WERI-Rb-1 (cell line): ENCODE measurements at regions not wholly inside any gene's neighbourhood (a gene's known extent, or its start where the extent isn't known, plus 50 kb on each side); places are given as distances from the start of the nearest gene placed in this dataset.

Experiments
- DNase-seq: peaks from one replicate; pipeline ENCODE4 v3.0.0-alpha.2; 2020
- H3K27ac ChIP-seq: fragments of 250-450 bp; sonication (Bioruptor Pico); 2 replicates; pipeline ENCODE4 v1.5.1; 2020; ENCODE audit warnings: mild to moderate bottlenecking, moderate library complexity
- H3K27me3 ChIP-seq: fragments of 250-450 bp; sonication (Bioruptor Pico); 2 replicates; pipeline ENCODE4 v1.5.1; 2021; ENCODE audit warnings: mild to moderate bottlenecking, low read depth, moderate library complexity; ENCODE audit not compliant: insufficient read depth, severe bottlenecking
- H3K36me3 ChIP-seq: fragments of 250-450 bp; sonication (Bioruptor Pico); 2 replicates; pipeline ENCODE4 v1.5.1; 2020; ENCODE audit warnings: mild to moderate bottlenecking, moderate library complexity
- H3K4me3 ChIP-seq: 2 replicates; pipeline ENCODE4 v1.5.1; 2011; ENCODE audit warnings: low read depth, mild to moderate bottlenecking, control low read depth, low read length
- H3K9me3 ChIP-seq: fragments of 250-450 bp; sonication (Bioruptor Pico); 2 replicates; pipeline ENCODE4 v1.5.1; 2021; ENCODE audit warnings: mild to moderate bottlenecking, moderate library complexity; ENCODE audit not compliant: severe bottlenecking
- TF ChIP-seq, protein P1 (sequence below): IDR thresholded peaks from 2 replicates; pipeline ENCODE4 v1.5.1; 2011; ENCODE audit warnings: low read depth, mild to moderate bottlenecking, control low read depth, inconsistent platforms, low read length

GRCh38 chr1:55654750-55655149, 439.6 kb upstream of the USP24 start:
- no peaks in the 10 kb centered on the region for H3K36me3 ChIP-seq
- H3K27ac ChIP-seq: no peak overlapping the region
- H3K9me3 ChIP-seq: no peaks in the 10 kb centered on the region
- TF ChIP-seq, protein P1, sequence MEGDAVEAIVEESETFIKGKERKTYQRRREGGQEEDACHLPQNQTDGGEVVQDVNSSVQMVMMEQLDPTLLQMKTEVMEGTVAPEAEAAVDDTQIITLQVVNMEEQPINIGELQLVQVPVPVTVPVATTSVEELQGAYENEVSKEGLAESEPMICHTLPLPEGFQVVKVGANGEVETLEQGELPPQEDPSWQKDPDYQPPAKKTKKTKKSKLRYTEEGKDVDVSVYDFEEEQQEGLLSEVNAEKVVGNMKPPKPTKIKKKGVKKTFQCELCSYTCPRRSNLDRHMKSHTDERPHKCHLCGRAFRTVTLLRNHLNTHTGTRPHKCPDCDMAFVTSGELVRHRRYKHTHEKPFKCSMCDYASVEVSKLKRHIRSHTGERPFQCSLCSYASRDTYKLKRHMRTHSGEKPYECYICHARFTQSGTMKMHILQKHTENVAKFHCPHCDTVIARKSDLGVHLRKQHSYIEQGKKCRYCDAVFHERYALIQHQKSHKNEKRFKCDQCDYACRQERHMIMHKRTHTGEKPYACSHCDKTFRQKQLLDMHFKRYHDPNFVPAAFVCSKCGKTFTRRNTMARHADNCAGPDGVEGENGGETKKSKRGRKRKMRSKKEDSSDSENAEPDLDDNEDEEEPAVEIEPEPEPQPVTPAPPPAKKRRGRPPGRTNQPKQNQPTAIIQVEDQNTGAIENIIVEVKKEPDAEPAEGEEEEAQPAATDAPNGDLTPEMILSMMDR: no peak
- no peak for DNase-seq
- H3K27me3 ChIP-seq: no peaks in the 10 kb centered on the region
- no peak overlapping the region for H3K4me3 ChIP-seq

DNA sequence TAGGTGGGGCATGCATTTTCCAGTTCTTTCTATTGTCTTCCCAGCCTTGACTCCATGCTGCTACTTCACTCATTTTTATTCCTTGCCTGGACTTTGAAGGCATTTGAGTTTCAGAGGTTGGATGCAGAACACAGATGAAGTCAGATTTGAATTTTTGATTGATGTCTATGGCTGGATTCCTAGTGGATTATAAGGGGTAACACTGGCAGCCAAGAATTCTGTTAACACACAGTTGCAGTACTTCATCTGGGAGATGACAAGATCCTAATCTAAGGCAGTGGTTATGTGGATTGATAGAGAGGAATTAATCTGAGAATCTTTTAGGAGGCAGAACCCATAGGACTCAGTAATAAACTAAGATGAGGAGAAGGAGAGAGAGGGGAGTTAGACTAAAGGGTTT, 439.0 kb upstream of the USP24 start:
- TF ChIP-seq, protein P1: no peak
- no peak overlapping the region for H3K4me3 ChIP-seq
- no peaks in the 10 kb centered on the region for H3K36me3 ChIP-seq
- H3K27ac ChIP-seq: no peak overlapping the region
- DNase-seq: no peak
- H3K27me3 ChIP-seq: no peaks in the 10 kb centered on the region
- H3K9me3 ChIP-seq: no peaks in the 10 kb centered on the region

DNA sequence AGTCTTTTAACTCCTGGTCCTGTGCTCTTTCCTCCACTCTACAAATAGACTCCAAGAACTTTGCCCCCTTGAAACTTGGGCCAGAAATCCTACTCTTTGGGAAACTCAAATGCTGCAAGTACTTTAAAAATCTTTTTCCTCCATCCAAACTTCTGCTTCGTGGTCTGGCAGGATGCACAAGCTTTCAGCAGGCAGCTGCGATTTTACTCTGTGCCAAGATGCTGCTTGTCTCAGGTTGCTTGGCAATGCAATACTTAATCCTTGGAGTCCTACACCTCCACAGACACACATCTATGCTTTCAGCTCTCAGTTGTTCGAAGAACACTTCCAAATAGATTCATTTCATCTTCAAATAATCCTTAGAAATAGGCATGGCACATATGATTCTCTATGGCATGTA, 435.3 kb upstream of the USP24 start:
- TF ChIP-seq, protein P1: no peak
- no peaks in the 10 kb centered on the region for H3K27me3 ChIP-seq
- H3K9me3 ChIP-seq: no peaks in the 10 kb centered on the region
- no peak for DNase-seq
- H3K4me3 ChIP-seq: no peak overlapping the region
- no peak overlapping the region for H3K27ac ChIP-seq
- no peaks in the 10 kb centered on the region for H3K36me3 ChIP-seq

DNA sequence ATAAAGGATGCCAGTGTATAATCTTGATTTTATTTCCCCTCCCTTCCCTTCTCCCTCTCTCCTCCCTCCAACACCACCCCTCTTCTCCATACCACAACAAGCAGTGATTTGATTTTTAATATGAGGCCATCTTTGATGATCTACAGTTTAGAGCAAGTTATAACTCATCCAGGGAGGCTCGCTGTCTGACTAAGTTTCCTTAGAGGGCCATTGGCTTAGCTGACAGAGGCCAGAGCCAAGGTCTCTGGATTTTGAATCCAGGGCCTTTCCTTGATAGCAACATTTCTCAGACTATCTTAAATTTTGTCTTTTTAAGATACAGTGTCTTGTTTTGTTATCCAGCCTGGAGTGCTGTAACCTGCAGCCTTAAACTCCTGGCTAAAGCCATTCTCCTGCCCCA, 431.0 kb upstream of the USP24 start:
- Histone ChIP-seq H3K4me3 (no peak overlapping the region), H3K9me3 (no peaks in the 10 kb centered on the region), H3K27ac (no peak overlapping the region), H3K27me3 (no peaks in the 10 kb centered on the region), H3K36me3 (no peaks in the 10 kb centered on the region)
- no peak for DNase-seq
- TF ChIP-seq, protein P1: no peak

- Histone ChIP-seq H3K27ac (no peak overlapping the region), H3K36me3 (no peaks in the 10 kb centered on the region), H3K27me3 (no peaks in the 10 kb centered on the region), H3K4me3 (no peak overlapping the region), H3K9me3 (no peaks in the 10 kb centered on the region)
- no peak for DNase-seq
- TF ChIP-seq, protein P1: no peak
Measured at GRCh38 chr1:55645270-55645669, 430.1 kb upstream of the USP24 start.

DNA sequence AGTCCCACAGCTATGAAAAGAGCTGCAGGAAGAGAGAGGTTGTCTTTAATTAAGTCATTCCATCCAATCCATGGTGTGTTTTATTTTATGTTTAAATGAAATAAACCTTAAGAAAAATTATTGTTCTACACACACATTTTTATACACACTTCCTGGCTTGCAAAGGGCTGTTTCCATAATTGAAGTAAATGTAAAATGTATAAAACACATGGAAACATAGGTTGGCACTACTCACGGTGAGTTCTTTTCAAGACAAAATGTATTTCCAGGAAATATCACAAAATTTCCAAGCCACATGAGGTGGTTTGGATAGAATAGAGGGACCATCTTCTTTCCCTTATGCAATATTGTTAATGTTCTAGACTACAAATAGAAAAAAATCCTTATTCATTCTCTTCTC, 426.8 kb upstream of the USP24 start:
- no peaks in the 10 kb centered on the region for H3K36me3 ChIP-seq
- TF ChIP-seq, protein P1: no peak
- no peak overlapping the region for H3K4me3 ChIP-seq
- H3K27me3 ChIP-seq: no peaks in the 10 kb centered on the region
- no peak for DNase-seq
- H3K27ac ChIP-seq: no peak overlapping the region
- H3K9me3 ChIP-seq: no peaks in the 10 kb centered on the region
